NCI-H2227 (cell line): ENCODE measurements at regions not wholly inside any gene's neighbourhood (a gene's known extent, or its start where the extent isn't known, plus 50 kb on each side); places are given as distances from the start of the nearest gene placed in this dataset.

Experiments used
- DNase-seq: peaks from one replicate; lab custom pipeline; 2025; ENCODE audit not compliant: unreplicated experiment; lab: John Stamatoyannopoulos, UW

GRCh38 chr3:3579658-3580057, 219.6 kb upstream of the LRRN1 start:
- no peak for DNase-seq

GRCh38 chr3:3578718-3579117, 220.5 kb upstream of the LRRN1 start:
- DNase-seq: no peak

- DNase-seq: no peak
These were observed 221.4 kb upstream of the LRRN1 start for GRCh38 chr3:3577823-3578222.

- no peak for DNase-seq
These were observed 225.9 kb upstream of the LRRN1 start for GRCh38 chr3:3573341-3573740.

- DNase-seq: no peak
These were observed 238.5 kb upstream of the LRRN1 start for GRCh38 chr3:3560591-3561311.

- DNase-seq: no peak
These were observed 239.4 kb upstream of the LRRN1 start for GRCh38 chr3:3559786-3560185.

GRCh38 chr3:3556078-3556477, 243.2 kb upstream of the LRRN1 start:
- DNase-seq: no peak

GRCh38 chr3:3553236-3553635, 246.0 kb upstream of the LRRN1 start:
- DNase-seq: no peak

GRCh38 chr3:3552761-3553160, 246.5 kb upstream of the LRRN1 start:
- DNase-seq: no peak

GRCh38 chr3:3551981-3552380, 247.2 kb upstream of the LRRN1 start:
- no peak for DNase-seq

- DNase-seq: no peak
These were observed 253.9 kb upstream of the LRRN1 start for GRCh38 chr3:3545360-3545759.

- no peak for DNase-seq
These were observed 260.8 kb upstream of the LRRN1 start for GRCh38 chr3:3538451-3538850.

GRCh38 chr3:3532508-3532907, 266.7 kb upstream of the LRRN1 start:
- DNase-seq: no peak

GRCh38 chr3:3531476-3531875, 267.8 kb upstream of the LRRN1 start:
- DNase-seq: no peak

GRCh38 chr3:3519266-3519665, 280.0 kb upstream of the LRRN1 start:
- DNase-seq: no peak

GRCh38 chr3:3516996-3517395, 282.2 kb upstream of the LRRN1 start:
- no peak for DNase-seq

GRCh38 chr3:3516384-3516783, 282.8 kb upstream of the LRRN1 start:
- DNase-seq: no peak

- no peak for DNase-seq
These were observed 289.6 kb upstream of the LRRN1 start for GRCh38 chr3:3509665-3510064.

GRCh38 chr3:3504686-3505085, 294.5 kb upstream of the LRRN1 start:
- no peak for DNase-seq

- no peak for DNase-seq
These were observed 295.8 kb upstream of the LRRN1 start for GRCh38 chr3:3503411-3503810.

GRCh38 chr3:3499987-3500386, 299.2 kb upstream of the LRRN1 start:
- DNase-seq: no peak

- DNase-seq: no peak
These were observed 300.1 kb upstream of the LRRN1 start for GRCh38 chr3:3499012-3499562.

- no peak for DNase-seq
These were observed 303.6 kb upstream of the LRRN1 start for GRCh38 chr3:3495611-3496010.
